Ectodermal cell (in vitro differentiated cells): ENCODE measurements at regions not wholly inside any gene's neighbourhood (a gene's known extent, or its start where the extent isn't known, plus 50 kb on each side); places are given as distances from the start of the nearest gene placed in this dataset.

ENCODE experiments used
- H3K27ac ChIP-seq: 2 replicates; pipeline ENCODE4 v1.7.0; 2013; ENCODE audit warnings: mild to moderate bottlenecking, low read depth, low read length; ENCODE audit not compliant: insufficient read depth, poor library complexity, severe bottlenecking
- H3K27me3 ChIP-seq: 2 replicates; pipeline ENCODE4 v1.7.0; 2013; ENCODE audit warnings: mild to moderate bottlenecking, low read length; ENCODE audit not compliant: insufficient read depth, control insufficient read depth, poor library complexity, severe bottlenecking
- H3K36me3 ChIP-seq: one replicate; pipeline ENCODE4 v1.7.0; 2013; ENCODE audit warnings: low read length; ENCODE audit not compliant: control insufficient read depth, insufficient read depth
- H3K4me1 ChIP-seq: one replicate; pipeline ENCODE4 v1.7.0; 2013; ENCODE audit warnings: low read length; ENCODE audit not compliant: control insufficient read depth, insufficient read depth
- H3K4me3 ChIP-seq: 2 replicates; pipeline ENCODE4 v1.7.0; 2013; ENCODE audit warnings: low read depth, low read length, control low read depth; ENCODE audit not compliant: insufficient read depth
- H3K9me3 ChIP-seq: 2 replicates; pipeline ENCODE4 v1.7.0; 2013; ENCODE audit warnings: mild to moderate bottlenecking, low read length, moderate library complexity; ENCODE audit not compliant: control insufficient read depth
- WGBS, 2 experiments: methylation state at CpG; one replicate each; pipeline ENCODE4 v1.1.7; 2013; ENCODE audit warnings: missing lambda C conversion rate in 2 of 2; 5-methylcytosine and 5-hydroxymethylcytosine counted together

DNA sequence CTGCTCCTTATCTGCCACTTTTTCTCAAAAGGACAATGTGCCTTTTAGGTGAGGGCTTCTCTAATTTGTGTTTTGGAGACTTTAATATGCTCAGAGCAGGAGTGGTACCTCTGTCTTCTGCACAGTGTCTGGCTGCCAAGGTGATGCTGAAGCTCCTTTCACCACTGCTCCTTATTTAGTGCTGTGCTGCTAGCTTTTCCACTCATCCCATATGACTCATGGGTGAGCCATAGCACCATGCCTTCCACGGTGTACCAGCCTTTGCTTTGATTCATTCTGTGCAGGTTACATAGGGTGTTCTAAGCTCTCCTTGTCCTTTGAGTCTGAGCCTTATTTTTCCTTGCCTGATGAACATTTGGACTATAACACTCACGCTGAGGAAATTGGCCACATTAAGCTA lies 202.4 kb downstream of the ARL6IP6 start:
- Histone ChIP-seq H3K36me3 (no peaks in the 10 kb centered on the region), H3K4me3 (no peak overlapping the region), H3K4me1 (no peaks in the 10 kb centered on the region), H3K27ac (no peak overlapping the region), H3K27me3 (no peaks in the 10 kb centered on the region), H3K9me3 (no peaks in the 10 kb centered on the region)
- 78 to 85% methylated on average over 2 of the region's 2 CpGs for WGBS, 2 experiments

DNA sequence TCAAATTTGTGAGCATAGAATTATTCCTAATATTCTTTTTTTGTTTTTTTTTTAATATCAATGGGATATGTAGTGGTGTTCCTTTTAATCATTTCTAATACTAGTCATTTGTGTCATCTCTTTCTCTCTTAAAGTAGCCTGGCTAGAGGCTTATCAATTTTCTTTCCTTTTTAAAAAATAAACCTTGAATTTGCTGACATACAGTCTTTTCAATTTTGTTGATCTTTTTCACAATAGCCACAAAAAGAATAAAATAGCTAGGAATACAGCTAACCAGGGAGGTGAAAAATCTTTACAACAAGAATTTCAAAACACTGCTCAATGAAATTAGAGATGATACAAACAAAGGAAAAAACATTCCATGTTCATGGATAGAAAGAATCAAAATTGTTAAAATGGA lies 192.6 kb downstream of the ARL6IP6 start:
- Histone ChIP-seq H3K27ac (no peak overlapping the region), H3K4me3 (no peak overlapping the region), H3K36me3 (no peaks in the 10 kb centered on the region), H3K4me1 (no peaks in the 10 kb centered on the region), H3K27me3 (no peaks in the 10 kb centered on the region), H3K9me3 (no peaks in the 10 kb centered on the region)

DNA sequence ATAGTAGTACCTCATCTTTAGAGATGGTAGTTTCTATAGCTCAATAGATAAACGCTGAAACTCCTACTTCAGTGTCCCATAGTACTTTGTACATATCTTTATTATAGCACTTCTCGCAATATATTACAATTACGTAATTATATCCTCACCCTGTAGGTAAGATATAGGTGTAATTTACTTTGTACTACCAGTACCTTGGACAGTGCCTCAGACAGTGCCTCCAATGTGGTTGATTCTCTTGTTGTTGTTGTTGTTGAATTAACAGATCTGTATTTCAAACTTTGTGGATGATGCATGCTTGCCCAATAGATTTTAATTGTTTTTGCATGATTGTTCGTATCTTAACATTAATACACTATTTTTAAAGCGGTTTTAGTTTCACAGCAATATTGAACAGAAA lies 188.6 kb downstream of the ARL6IP6 start:
- Histone ChIP-seq H3K9me3 (no peaks in the 10 kb centered on the region), H3K36me3 (no peaks in the 10 kb centered on the region), H3K4me1 (no peaks in the 10 kb centered on the region), H3K27me3 (no peaks in the 10 kb centered on the region), H3K4me3 (no peak overlapping the region), H3K27ac (no peak overlapping the region)
- 76 to 95% methylated on average over 2 of the region's 5 CpGs for WGBS, 2 experiments

DNA sequence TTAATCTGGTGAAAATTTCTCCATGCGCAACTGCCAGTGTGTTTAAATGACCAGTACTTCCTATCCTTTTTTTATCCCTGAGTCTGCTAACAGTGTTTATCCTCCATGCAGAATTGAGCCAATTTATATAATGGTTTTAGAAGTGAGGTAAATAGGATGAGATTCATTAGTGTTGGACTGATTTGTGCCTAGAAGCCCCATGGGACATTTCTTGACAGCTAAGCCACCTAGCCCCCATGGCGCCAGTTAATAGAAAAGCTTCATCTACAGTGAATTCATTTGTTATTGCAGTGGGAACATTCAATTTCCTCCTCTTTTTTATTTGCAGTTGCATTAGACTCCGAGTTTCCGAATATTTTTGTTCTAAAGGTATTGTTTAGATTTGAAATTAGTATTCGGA lies 175.6 kb downstream of the ARL6IP6 start:
- H3K4me1 ChIP-seq: no peaks in the 10 kb centered on the region
- no peaks in the 10 kb centered on the region for H3K27me3 ChIP-seq
- WGBS, 2 experiments: 83 to 89% methylated on average over 5 of the region's 5 CpGs
- no peak overlapping the region for H3K4me3 ChIP-seq
- no peaks in the 10 kb centered on the region for H3K36me3 ChIP-seq
- no peaks in the 10 kb centered on the region for H3K9me3 ChIP-seq
- no peak overlapping the region for H3K27ac ChIP-seq

DNA sequence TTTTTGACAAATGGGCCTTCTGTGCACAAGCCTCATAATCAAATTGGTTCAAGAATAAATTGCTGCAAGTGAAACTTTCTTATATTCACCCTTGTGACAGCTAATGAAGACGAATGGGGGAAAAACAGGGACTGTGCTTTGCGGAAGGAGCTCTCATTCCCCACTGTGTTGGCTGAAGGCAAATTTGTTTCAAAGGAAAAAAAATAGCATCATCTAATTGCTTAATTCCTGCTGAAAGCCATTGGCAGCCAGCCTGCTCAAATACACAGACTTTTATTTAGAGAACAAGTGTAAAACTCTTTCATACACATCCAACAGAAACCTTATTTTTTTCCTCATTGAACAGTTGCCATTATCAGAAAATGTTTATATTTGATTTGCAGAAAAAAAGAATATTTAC lies 172.3 kb downstream of the ARL6IP6 start:
- Histone ChIP-seq H3K4me3 (no peak overlapping the region), H3K9me3 (no peaks in the 10 kb centered on the region), H3K36me3 (no peaks in the 10 kb centered on the region), H3K4me1 (no peaks in the 10 kb centered on the region), H3K27ac (no peak overlapping the region), H3K27me3 (no peaks in the 10 kb centered on the region)
- 76 to 85% methylated on average over 2 of the region's 2 CpGs for WGBS, 2 experiments

DNA sequence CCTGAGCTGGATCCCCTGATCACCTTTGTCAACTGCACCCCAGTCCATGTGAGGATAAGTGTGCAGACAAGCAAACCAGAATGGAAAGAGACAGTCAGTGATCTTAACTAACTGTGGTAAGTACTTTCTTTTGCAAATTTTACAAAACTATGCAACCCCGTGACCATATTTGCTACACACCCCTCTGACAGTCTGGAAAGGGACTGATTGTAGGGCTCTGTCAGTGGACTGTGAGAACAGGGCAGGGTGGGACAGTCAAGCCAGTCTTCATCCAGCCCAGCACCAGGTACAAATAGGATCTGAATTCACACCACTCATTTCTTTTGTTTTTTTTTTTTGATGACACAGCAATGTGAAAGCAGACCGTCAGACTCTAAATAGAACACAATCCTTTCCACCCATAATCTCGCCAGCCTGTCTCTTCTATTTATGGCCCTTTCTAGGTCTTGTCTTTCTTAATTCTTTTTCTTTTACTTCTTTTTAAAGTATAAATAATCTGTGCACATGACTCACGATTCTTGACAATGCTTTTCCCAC lies 165.6 kb downstream of the ARL6IP6 start:
- no peaks in the 10 kb centered on the region for H3K9me3 ChIP-seq
- H3K36me3 ChIP-seq: no peaks in the 10 kb centered on the region
- no peaks in the 10 kb centered on the region for H3K4me1 ChIP-seq
- H3K27ac ChIP-seq: no peak overlapping the region
- H3K4me3 ChIP-seq: no peak overlapping the region
- no peaks in the 10 kb centered on the region for H3K27me3 ChIP-seq
- WGBS, 2 experiments: 88 to 97% methylated on average over 3 to 4 of the region's 4 CpGs

DNA sequence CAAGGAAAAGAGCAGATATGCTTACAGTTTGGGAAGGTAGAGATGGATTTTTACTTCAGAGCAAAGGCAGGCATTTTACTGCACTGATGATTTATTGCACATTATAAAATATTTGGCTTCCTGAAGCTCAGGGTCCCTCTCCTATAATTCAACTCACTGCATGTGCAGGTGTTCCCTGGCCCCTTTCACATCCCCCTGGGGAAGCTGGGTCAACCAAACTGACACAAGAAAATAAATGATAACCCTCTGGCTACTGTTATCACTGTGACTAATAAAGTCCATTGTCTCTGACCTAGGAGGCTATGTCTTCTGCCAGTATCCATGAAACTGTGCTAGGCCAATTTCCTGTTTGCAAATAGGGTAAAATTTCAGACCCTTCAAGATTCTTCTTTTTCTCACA lies 163.1 kb downstream of the ARL6IP6 start:
- Histone ChIP-seq H3K36me3 (no peaks in the 10 kb centered on the region), H3K4me1 (no peaks in the 10 kb centered on the region), H3K27ac (no peak overlapping the region), H3K9me3 (no peaks in the 10 kb centered on the region), H3K4me3 (no peak overlapping the region), H3K27me3 (no peaks in the 10 kb centered on the region)

DNA sequence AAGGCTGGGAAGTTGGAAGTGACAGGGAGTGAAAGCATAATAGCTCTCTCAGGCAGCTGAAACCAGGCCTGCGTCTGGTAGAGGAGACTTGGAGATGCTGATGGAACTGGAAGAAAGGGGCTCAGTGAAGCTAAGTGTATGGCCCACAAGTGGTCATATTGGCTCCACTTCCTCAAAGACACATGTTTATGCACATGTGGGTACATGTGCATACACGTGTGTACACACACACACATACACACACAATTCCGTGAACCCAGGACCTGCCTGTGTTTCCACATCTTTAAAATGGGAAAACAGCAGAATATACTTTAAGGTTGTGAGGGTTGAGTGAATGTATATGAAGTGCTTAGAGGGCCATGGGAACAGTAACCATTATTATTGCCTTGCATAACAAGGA lies 160.9 kb downstream of the ARL6IP6 start:
- H3K4me1 ChIP-seq: no peaks in the 10 kb centered on the region
- no peaks in the 10 kb centered on the region for H3K36me3 ChIP-seq
- no peak overlapping the region for H3K27ac ChIP-seq
- H3K27me3 ChIP-seq: no peaks in the 10 kb centered on the region
- 93 to 95% methylated on average over 2 of the region's 3 CpGs for WGBS, 2 experiments
- no peaks in the 10 kb centered on the region for H3K9me3 ChIP-seq
- H3K4me3 ChIP-seq: no peak overlapping the region

DNA sequence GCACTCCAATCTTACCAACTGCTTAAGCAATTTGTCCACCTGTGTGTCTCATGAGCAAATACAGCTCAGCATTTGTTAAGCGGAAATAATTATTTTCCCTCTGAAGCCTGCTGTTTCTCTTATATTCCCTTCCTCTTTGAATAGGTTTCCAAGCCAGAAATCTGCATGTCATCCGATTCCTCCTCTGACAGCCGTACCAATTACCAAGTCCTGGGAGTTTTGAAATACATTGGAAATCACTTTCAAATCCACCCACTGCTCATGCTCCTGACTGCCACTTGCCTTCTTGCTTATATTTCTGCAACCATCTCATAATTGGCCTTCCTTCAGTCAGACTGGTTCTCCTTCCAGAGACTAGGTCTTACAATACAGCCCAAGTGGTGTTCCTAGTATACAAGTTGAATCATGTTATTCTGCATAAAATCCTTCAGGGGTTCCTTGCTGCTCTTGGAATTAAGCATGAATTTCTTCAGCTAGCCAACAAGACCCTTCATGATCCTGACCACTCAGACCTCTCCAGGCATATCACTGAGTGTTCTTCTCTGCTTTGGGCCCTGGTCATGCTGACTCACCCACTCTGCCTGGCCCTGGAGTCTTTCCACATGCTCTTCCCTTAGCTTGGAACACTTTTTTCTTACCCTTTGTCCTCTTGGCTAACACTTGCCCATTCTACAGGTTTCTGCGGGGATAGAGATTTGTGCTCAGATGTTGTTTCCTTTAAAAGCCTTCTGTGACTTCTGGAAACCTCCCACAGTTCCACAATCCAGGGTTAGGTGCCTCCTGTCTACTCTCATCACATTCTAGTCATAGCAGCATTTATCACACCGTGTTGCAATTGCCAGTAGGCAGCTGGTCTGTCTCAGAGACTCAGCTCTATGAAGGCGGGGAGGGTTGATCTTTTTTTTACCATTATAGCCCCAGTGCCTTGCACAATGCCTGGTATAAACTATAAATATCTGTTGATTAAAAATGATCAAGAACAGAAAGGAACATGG lies 157.6 kb downstream of the ARL6IP6 start:
- Histone ChIP-seq H3K9me3 (no peaks in the 10 kb centered on the region), H3K36me3 (no peaks in the 10 kb centered on the region), H3K4me1 (no peaks in the 10 kb centered on the region), H3K27ac (no peak overlapping the region), H3K4me3 (no peak overlapping the region), H3K27me3 (no peaks in the 10 kb centered on the region)
- 92% methylated on average over 5 to 6 of the region's 6 CpGs for WGBS, 2 experiments

DNA sequence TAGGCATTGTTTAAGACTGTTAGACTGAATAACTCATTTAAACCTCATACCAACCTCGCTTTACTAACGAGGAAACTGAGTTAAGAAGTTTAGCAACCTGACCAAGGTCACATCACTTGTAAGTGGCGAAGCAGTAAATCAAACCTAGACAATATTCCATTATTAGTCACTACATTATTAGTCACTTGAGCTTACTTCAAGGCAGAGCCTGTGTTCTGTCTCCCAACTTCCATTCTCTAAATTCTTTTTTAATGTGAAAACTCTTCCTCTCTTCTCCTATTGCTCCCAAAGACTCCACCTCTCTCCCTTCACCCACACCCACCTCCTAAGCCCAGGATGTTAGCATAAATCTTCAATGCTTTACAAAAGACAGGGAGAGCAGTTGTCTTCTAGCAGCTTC lies 156.5 kb downstream of the ARL6IP6 start:
- no peak overlapping the region for H3K27ac ChIP-seq
- H3K36me3 ChIP-seq: no peaks in the 10 kb centered on the region
- no peaks in the 10 kb centered on the region for H3K4me1 ChIP-seq
- WGBS, 2 experiments: 93 to 97% methylated on average over 3 of the region's 3 CpGs
- no peaks in the 10 kb centered on the region for H3K9me3 ChIP-seq
- H3K4me3 ChIP-seq: no peak overlapping the region
- no peaks in the 10 kb centered on the region for H3K27me3 ChIP-seq
